ENCODE measurements at regions not wholly inside any gene's neighbourhood (a gene's known extent, or its start where the extent isn't known, plus 50 kb on each side); places are given as distances from the start of the nearest gene placed in this dataset.

GRCh38 chr7:68288144-68288593 is 1291.5 kb downstream of the TYW1 start:
- Mint-ChIP-seq H3K27ac (ENCODE audit: unreplicated experiment) (no peak overlapping the region), H3K27me3 (ENCODE audit: low read depth) (no peaks in the 10 kb centered on the region), H3K4me1 (no peaks in the 10 kb centered on the region), H3K9me3 (peaks cover 19% of the 10 kb centered on the region), H3K4me3 (no peak overlapping the region), H3K36me3 (ENCODE audit: low read depth) (no peaks in the 10 kb centered on the region)
- no peak for TF ChIP-seq CTCF (conservative IDR thresholded peaks at IDR 0.05)
- DNase-seq (ENCODE audit: low read depth, low spot score) = no peak

- Mint-ChIP-seq H3K36me3 (ENCODE audit: low read depth) (no peaks in the 10 kb centered on the region), H3K27me3 (ENCODE audit: low read depth) (peaks cover 3% of the 10 kb centered on the region), H3K4me3 (no peak overlapping the region), H3K9me3 (peaks cover 11% of the 10 kb centered on the region), H3K27ac (ENCODE audit: unreplicated experiment) (no peak overlapping the region), H3K4me1 (peaks cover 6% of the 10 kb centered on the region)
- TF ChIP-seq CTCF (conservative IDR thresholded peaks at IDR 0.05) = no peak
- no peak for DNase-seq (ENCODE audit: low read depth, low spot score)
Measured at GRCh38 chr7:68291710-68292109, 1295.1 kb downstream of the TYW1 start.

- H3K27me3 Mint-ChIP-seq (ENCODE audit: low read depth) = peaks cover 3% of the 10 kb centered on the region
- H3K27ac Mint-ChIP-seq (ENCODE audit: unreplicated experiment) = no peak overlapping the region
- H3K4me3 Mint-ChIP-seq = no peak overlapping the region
- H3K36me3 Mint-ChIP-seq (ENCODE audit: low read depth) = no peaks in the 10 kb centered on the region
- H3K4me1 Mint-ChIP-seq = peaks cover 6% of the 10 kb centered on the region
- no peak for DNase-seq (ENCODE audit: low read depth, low spot score)
- no peak for TF ChIP-seq CTCF (conservative IDR thresholded peaks at IDR 0.05)
- H3K9me3 Mint-ChIP-seq = peaks cover 13% of the 10 kb centered on the region
Measured at GRCh38 chr7:68295386-68295785, 1298.8 kb downstream of the TYW1 start.

DNA sequence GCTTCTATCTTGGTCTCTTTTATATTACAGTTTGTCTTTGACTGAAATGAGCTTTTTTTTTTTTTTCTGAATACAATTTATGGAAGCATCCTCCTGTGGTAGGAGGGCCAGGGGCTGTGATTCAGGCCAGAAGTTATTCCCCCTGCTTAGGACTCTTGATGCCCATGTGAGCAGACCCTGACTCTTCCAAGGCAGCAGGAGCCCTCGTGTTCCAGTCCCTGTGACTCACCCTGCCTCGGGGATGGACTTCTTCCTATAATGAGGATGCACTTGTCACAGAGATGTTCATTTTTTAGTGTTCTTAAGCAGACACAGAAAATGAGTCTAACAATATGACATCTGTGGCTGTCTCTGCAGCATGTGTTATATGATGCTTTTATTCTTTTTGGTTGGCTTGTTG is 1293.7 kb upstream of the AUTS2 start:
- H3K9me3 Mint-ChIP-seq = no peaks in the 10 kb centered on the region

DNA sequence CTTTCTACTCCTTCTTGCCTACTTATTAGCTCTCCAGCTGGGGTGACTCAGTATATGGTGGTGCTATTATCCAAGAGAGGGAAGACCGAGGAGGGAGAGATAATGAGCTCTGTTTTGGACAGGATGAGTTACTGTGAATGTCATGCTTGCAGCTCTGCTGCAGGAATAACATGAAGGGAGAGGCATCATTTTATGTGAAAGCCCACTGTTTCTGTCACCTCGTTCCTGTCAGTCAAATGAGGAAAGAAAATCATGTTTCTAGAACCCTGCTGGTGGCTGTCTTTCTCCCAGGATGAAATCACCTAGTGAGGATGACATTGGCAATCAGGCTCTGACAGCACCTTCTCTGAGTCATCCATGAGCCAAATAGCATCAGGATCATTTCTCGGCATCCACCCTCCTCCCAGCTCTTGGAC is 1291.6 kb upstream of the AUTS2 start:
- H3K36me3 Mint-ChIP-seq (ENCODE audit: low read depth) = no peaks in the 10 kb centered on the region
- no peak overlapping the region for H3K27ac Mint-ChIP-seq (ENCODE audit: unreplicated experiment)
- no peaks in the 10 kb centered on the region for H3K27me3 Mint-ChIP-seq (ENCODE audit: low read depth)
- H3K4me3 Mint-ChIP-seq = no peak overlapping the region
- H3K4me1 Mint-ChIP-seq = peaks cover 6% of the 10 kb centered on the region
- TF ChIP-seq CTCF (conservative IDR thresholded peaks at IDR 0.05) = no peak
- no peak for DNase-seq (ENCODE audit: low read depth, low spot score)
- no peaks in the 10 kb centered on the region for H3K9me3 Mint-ChIP-seq

More for the DNA sequence above, 1293.7 kb upstream of the AUTS2 start:
- no peaks in the 10 kb centered on the region for H3K27me3 Mint-ChIP-seq (ENCODE audit: low read depth)
- H3K4me3 Mint-ChIP-seq = no peak overlapping the region
- H3K36me3 Mint-ChIP-seq (ENCODE audit: low read depth) = no peaks in the 10 kb centered on the region
- peaks cover 6% of the 10 kb centered on the region for H3K4me1 Mint-ChIP-seq
- H3K27ac Mint-ChIP-seq (ENCODE audit: unreplicated experiment) = no peak overlapping the region
- TF ChIP-seq CTCF (conservative IDR thresholded peaks at IDR 0.05) = no peak
- DNase-seq (ENCODE audit: low read depth, low spot score) = no peak

DNA sequence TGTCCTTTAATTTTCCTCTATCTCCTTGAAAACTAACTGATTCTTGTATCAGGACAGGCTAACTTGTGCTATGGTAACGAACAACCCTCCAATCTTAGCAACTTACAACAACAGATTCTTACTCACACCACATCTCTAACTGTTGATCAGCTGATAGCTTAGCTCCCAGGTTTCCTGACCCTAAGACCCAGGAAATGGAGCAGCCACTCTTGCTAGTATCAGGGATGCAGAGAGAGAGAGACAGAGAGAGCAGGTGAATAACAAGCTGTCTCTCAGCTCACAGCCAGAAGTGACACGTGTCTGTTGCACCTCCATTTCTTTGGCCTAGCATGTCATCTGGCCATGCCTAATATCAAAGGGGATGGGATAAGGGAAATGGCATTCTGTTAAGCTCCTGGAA is 1289.0 kb upstream of the AUTS2 start:
- H3K27ac Mint-ChIP-seq (ENCODE audit: unreplicated experiment) = no peak overlapping the region
- no peak for DNase-seq (ENCODE audit: low read depth, low spot score)
- H3K9me3 Mint-ChIP-seq = no peaks in the 10 kb centered on the region
- no peak for TF ChIP-seq CTCF (conservative IDR thresholded peaks at IDR 0.05)
- peaks cover 7% of the 10 kb centered on the region for H3K27me3 Mint-ChIP-seq (ENCODE audit: low read depth)
- H3K4me1 Mint-ChIP-seq = peaks cover 6% of the 10 kb centered on the region
- no peaks in the 10 kb centered on the region for H3K36me3 Mint-ChIP-seq (ENCODE audit: low read depth)
- H3K4me3 Mint-ChIP-seq = no peak overlapping the region
